A673 (cell line): ENCODE measurements at regions not wholly inside any gene's neighbourhood (a gene's known extent, or its start where the extent isn't known, plus 50 kb on each side); places are given as distances from the start of the nearest gene placed in this dataset.

Experiments
- BruUV-seq: library from RNA; stranded (reverse); fragments of 400-500 nt; replicated peaks from 2 replicates; lab custom pipeline; 2021; lab: Mats Ljungman, UMichigan
- CTCF ChIA-PET: fragments of 300-600 bp; sonication (Branson Sonifier 250); formaldehyde crosslinking; loops from one replicate; lab custom pipeline; 2022; ENCODE audit warnings: antibody characterized with exemption; lab: Charles Lee
- POLR2A ChIA-PET: fragments of 300-600 bp; sonication (Branson Sonifier 250); formaldehyde crosslinking; loops from one replicate; lab custom pipeline; 2022; ENCODE audit warnings: antibody characterized with exemption; ENCODE audit not compliant: low non-redundant PET; lab: Charles Lee
- DNase-seq: peaks from one replicate; pipeline ENCODE4 v3.0.0-alpha.2; 2015; ENCODE audit warnings: low spot score
- H3K27ac ChIP-seq: fragments of 200-600 bp; sonication (generic); 2 replicates; pipeline ENCODE4 v1.5.1; 2016; ENCODE audit warnings: mixed run types, low read depth, mild to moderate bottlenecking, mixed read lengths, antibody characterized with exemption, low read length; ENCODE audit not compliant: poor library complexity, severe bottlenecking
- H3K27me3 ChIP-seq: fragments of 200-600 bp; sonication (generic); replicated peaks from 2 replicates; pipeline ENCODE4 v1.6.1; 2017; ENCODE audit warnings: mixed run types, low read depth, mild to moderate bottlenecking, mixed read lengths, antibody characterized with exemption, low read length; ENCODE audit not compliant: insufficient read depth, poor library complexity
- H3K36me3 ChIP-seq: fragments of 200-600 bp; sonication (generic); 2 replicates; pipeline ENCODE4 v1.6.1; 2016; ENCODE audit warnings: mixed run types, mild to moderate bottlenecking, mixed read lengths, antibody characterized with exemption, low read length; ENCODE audit not compliant: insufficient read depth, poor library complexity, severe bottlenecking
- H3K4me1 ChIP-seq: fragments of 200-600 bp; sonication (generic); 2 replicates; pipeline ENCODE4 v1.6.1; 2017; ENCODE audit warnings: mixed run types, mild to moderate bottlenecking, mixed read lengths, antibody characterized with exemption, low read length; ENCODE audit not compliant: insufficient read depth, poor library complexity, severe bottlenecking
- H3K4me3 ChIP-seq: fragments of 200-600 bp; sonication (generic); 2 replicates; pipeline ENCODE4 v1.5.1; 2016; ENCODE audit warnings: low read depth, mixed run types, mild to moderate bottlenecking, mixed read lengths, low read length; ENCODE audit not compliant: poor library complexity, severe bottlenecking
- H3K9me3 ChIP-seq: fragments of 200-600 bp; sonication (generic); 2 replicates; pipeline ENCODE4 v1.6.1; 2016; ENCODE audit warnings: mixed run types, low read depth, mild to moderate bottlenecking, mixed read lengths, antibody characterized with exemption, low read length; ENCODE audit not compliant: poor library complexity, severe bottlenecking
- EZH2 ChIP-seq: fragments of 200-600 bp; sonication (generic); IDR thresholded peaks from 2 replicates; pipeline ENCODE4 v1.6.1; 2017; ENCODE audit warnings: borderline replicate concordance, low read depth, mild to moderate bottlenecking, mixed read lengths, antibody characterized with exemption, low read length; ENCODE audit not compliant: poor library complexity, severe bottlenecking
- intact Hi-C: fragments of 100-400 bp; cut with micrococcal nuclease; formaldehyde crosslinking; loops from one replicate; pipeline ENCODE4 v1.10.0; 2022; ENCODE audit not compliant: unreplicated experiment
- TF ChIP-seq, protein P1 (sequence below): fragments of 300-800, 200-600 bp; sonication (generic); conservative IDR thresholded peaks from 2 replicates; pipeline ENCODE4 v1.5.1; 2017; ENCODE audit warnings: low read depth, mild to moderate bottlenecking, antibody characterized with exemption, low read length, moderate library complexity, mixed read lengths

DNA sequence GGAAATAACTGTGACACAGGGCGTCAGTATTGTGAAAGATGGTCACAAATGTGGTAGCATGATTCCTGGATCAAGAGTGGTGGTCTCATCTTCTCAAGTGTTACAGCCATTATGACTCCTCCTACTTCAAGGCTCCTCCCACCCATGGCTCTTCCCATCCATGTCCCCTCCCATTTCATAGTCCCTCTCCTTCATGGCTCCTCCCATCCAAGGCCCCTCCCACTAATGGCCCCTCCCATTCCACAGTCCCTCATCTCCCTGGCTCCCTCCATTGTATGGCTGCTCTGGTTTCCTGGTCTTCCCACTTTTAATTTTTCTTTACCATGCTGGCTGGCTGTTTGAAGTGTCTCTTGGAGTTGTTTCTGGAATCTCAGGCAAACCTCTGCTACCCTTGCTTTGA, 1375.2 kb upstream of the TMEM132C start:
- Histone ChIP-seq H3K36me3 (no peaks in the 10 kb centered on the region), H3K27me3 (no peaks in the 10 kb centered on the region), H3K27ac (no peak overlapping the region), H3K4me3 (no peak overlapping the region), H3K9me3 (no peaks in the 10 kb centered on the region), H3K4me1 (no peaks in the 10 kb centered on the region)
- peak; percentile 29 for DNase-seq
- TF ChIP-seq, protein P1, sequence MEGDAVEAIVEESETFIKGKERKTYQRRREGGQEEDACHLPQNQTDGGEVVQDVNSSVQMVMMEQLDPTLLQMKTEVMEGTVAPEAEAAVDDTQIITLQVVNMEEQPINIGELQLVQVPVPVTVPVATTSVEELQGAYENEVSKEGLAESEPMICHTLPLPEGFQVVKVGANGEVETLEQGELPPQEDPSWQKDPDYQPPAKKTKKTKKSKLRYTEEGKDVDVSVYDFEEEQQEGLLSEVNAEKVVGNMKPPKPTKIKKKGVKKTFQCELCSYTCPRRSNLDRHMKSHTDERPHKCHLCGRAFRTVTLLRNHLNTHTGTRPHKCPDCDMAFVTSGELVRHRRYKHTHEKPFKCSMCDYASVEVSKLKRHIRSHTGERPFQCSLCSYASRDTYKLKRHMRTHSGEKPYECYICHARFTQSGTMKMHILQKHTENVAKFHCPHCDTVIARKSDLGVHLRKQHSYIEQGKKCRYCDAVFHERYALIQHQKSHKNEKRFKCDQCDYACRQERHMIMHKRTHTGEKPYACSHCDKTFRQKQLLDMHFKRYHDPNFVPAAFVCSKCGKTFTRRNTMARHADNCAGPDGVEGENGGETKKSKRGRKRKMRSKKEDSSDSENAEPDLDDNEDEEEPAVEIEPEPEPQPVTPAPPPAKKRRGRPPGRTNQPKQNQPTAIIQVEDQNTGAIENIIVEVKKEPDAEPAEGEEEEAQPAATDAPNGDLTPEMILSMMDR = no peak
- TF ChIP-seq EZH2 = no peak
- ChIA-PET CTCF (no interaction called here), POLR2A (interaction anchor here (0.7 kb wide), 1 partner anchor 97 kb away, joined by 5 read pairs; no protein-coding TSS in a partner anchor)
- intact Hi-C loops = no loop called here
- BruUV-seq = no TSS peak

DNA sequence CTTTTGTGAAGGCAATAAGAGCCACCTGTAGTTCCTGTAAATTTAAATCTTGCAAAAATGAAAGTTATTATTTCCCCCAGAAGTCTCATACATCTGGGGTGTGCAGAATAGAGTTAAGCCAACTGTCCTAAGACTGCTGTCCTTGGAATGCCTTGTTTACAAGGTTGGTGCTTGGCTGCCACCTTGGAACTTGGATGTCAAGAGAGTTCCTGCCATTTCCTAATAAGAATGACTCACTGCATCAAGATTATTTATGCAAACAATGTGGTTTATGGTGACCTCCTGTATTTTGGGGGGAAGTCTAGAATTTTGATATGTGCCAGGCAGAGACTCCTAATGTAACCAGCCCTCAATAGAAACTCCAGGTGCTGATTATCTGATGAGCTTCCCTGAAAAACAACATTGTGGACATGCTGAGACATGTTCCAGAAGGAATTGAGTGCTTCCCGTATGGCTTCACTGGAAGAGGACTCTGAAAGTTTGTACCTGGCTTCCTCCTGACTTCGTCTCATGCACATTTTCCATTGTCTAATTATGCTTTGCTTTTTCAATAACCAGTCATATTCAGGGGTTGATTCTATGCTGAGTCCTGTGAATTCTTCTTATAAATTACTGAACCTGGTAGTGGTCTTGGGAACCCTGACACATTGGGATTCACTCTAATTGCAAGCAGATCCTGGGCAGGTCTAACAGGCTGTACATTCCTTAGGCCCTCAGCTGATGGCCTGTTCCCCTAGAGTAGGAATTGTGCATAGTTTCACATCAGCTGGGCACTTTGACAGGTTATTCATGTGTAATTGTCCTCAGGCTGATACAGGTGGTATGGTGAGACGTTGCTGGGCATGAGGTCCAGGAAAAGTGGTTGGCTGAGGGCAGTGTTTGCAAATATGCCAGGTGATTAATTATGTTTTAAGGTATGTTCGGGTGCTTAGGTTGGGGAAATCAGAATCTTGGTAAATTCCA, 1370.7 kb upstream of the TMEM132C start:
- POLR2A ChIA-PET = no interaction called here
- H3K4me1 ChIP-seq = peaks cover 10% of the 10 kb centered on the region
- no peak for DNase-seq
- intact Hi-C loops = no loop called here
- no TSS peak for BruUV-seq
- H3K4me3 ChIP-seq = no peak overlapping the region
- CTCF ChIA-PET = no interaction called here
- no peaks in the 10 kb centered on the region for H3K36me3 ChIP-seq
- no peaks in the 10 kb centered on the region for H3K27me3 ChIP-seq
- no peak overlapping the region for H3K27ac ChIP-seq
- H3K9me3 ChIP-seq = no peaks in the 10 kb centered on the region
- TF ChIP-seq, protein P1 = no peak
- no peak for TF ChIP-seq EZH2

DNA sequence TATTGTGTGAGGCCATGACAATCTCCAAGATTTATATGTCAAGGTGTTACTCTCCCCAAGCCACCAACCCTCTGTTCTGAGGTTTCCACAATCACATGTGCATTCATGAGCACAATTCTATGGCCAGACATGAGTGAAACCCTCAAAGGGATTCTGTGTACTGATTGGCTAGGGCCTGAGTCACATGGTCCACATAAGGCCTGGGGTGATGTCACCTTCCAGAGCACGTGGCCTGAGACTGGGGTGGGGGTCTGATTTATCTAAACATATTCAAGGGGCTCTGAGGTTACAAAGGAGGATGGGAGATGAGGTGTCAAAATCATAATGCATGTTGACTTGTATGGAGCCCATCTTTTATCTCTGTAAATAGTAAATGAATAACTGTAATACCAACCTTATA, 1369.9 kb upstream of the TMEM132C start:
- no peaks in the 10 kb centered on the region for H3K36me3 ChIP-seq
- H3K27ac ChIP-seq = no peak overlapping the region
- no peak for TF ChIP-seq EZH2
- TF ChIP-seq, protein P1 = no peak
- no peak overlapping the region for H3K4me3 ChIP-seq
- no TSS peak for BruUV-seq
- intact Hi-C loops = no loop called here
- no peak for DNase-seq
- H3K9me3 ChIP-seq = no peaks in the 10 kb centered on the region
- CTCF ChIA-PET = no interaction called here
- no peaks in the 10 kb centered on the region for H3K27me3 ChIP-seq
- POLR2A ChIA-PET = no interaction called here
- peaks cover 17% of the 10 kb centered on the region for H3K4me1 ChIP-seq
